GM12878 (cell line): ENCODE measurements at regions not wholly inside any gene's neighbourhood (a gene's known extent, or its start where the extent isn't known, plus 50 kb on each side); places are given as distances from the start of the nearest gene placed in this dataset.

Experiments used
- ATAC-seq: fragments of 200-7000 bp; cut with Tn5 transposase; 3 replicates; pipeline ENCODE4 v1.9.1; 2020; ENCODE audit warnings: mild to moderate bottlenecking, moderate library complexity
- BruUV-seq: library from RNA; stranded (reverse); fragments of 400-500 nt; replicated peaks from 2 replicates; lab custom pipeline; 2021; lab: Mats Ljungman, UMichigan
- CTCF ChIA-PET: fragments of 300-600 bp; sonication (Branson Sonifier 250); formaldehyde crosslinking; extraction: SDS; loops from one replicate; lab custom pipeline; 2021; ENCODE audit warnings: inconsistent platforms; lab: Yijun Ruan, JAX
- POLR2A ChIA-PET: fragments of 350-600 bp; formaldehyde crosslinking; extraction: SDS; loops from one replicate; lab custom pipeline; 2021; ENCODE audit warnings: inconsistent platforms; lab: Charles Lee
- RAD21 ChIA-PET: fragments of 300-600 bp; sonication (Branson Sonifier 250); formaldehyde crosslinking; loops from one replicate; lab custom pipeline; 2023; ENCODE audit warnings: antibody characterized with exemption; ENCODE audit not compliant: unreplicated experiment; lab: Charles Lee
- SMC1A ChIA-PET: fragments of 300-600 bp; sonication (Branson Sonifier 250); formaldehyde crosslinking; loops from one replicate; lab custom pipeline; 2023; ENCODE audit not compliant: unreplicated experiment, uncharacterized antibody; lab: Charles Lee
- DNase-seq: peaks from one replicate; pipeline ENCODE4 v3.0.0-alpha.2; 2011; ENCODE audit warnings: low read depth, low spot score
- FAIRE-seq: peaks from 3 replicates; lab custom pipeline; 2011; peaks lifted over from hg19 to GRCh38; lab: Jason Lieb, UNC
- H2AFZ ChIP-seq: 2 replicates; pipeline ENCODE4 v1.6.0; 2011; ENCODE audit warnings: low read depth, low read length, control low read depth; ENCODE audit not compliant: control insufficient read depth
- H3K27ac ChIP-seq: 2 replicates; pipeline ENCODE4 v1.5.1; 2011; ENCODE audit warnings: control low read depth; ENCODE audit not compliant: control insufficient read depth, insufficient read depth
- H3K27me3 ChIP-seq, 2 experiments: replicated peaks in 1 of 2; 2 replicates each; pipeline versions ENCODE4 v1.6.0 to v1.6.1; 2011; ENCODE audit warnings: low read length in 1 of 2; ENCODE audit not compliant: control insufficient read depth in 2 of 2, insufficient read depth in 2 of 2
- H3K36me3 ChIP-seq, 2 experiments: 2 replicates each; pipeline ENCODE4 v1.5.1; 2011; ENCODE audit warnings: low read length in 1 of 2; ENCODE audit not compliant: control insufficient read depth in 2 of 2, insufficient read depth in 2 of 2
- H3K4me1 ChIP-seq: 2 replicates; pipeline ENCODE4 v1.6.1; 2011; ENCODE audit warnings: mild to moderate bottlenecking, low read length, moderate library complexity, mixed read lengths; ENCODE audit not compliant: control insufficient read depth, insufficient read depth
- H3K4me2 ChIP-seq: 2 replicates; pipeline ENCODE4 v1.6.0; 2011; ENCODE audit warnings: control low read depth; ENCODE audit not compliant: control insufficient read depth, insufficient read depth
- H3K4me3 ChIP-seq: fragments of 200-600 bp; sonication (generic); 2 replicates; pipeline ENCODE4 v1.5.1; 2016
- H3K79me2 ChIP-seq: 2 replicates; pipeline ENCODE4 v1.6.0; 2011; ENCODE audit warnings: low read length; ENCODE audit not compliant: control insufficient read depth, insufficient read depth
- H3K9ac ChIP-seq: 2 replicates; pipeline ENCODE4 v1.8.0; 2011; ENCODE audit warnings: low read length, control low read depth, mixed read lengths; ENCODE audit not compliant: control insufficient read depth, insufficient read depth
- H3K9me3 ChIP-seq: replicated peaks from 3 replicates; pipeline ENCODE4 v1.5.1; 2011; ENCODE audit warnings: mild to moderate bottlenecking, low read length; ENCODE audit not compliant: control insufficient read depth, insufficient read depth
- H4K20me1 ChIP-seq: 2 replicates; pipeline ENCODE4 v1.6.0; 2011; ENCODE audit not compliant: control insufficient read depth, insufficient read depth
- EGR1 ChIP-seq, 2 experiments: IDR thresholded peaks; 1 replicate in 1 of 2; 2 replicates in 1 of 2; pipeline ENCODE4 v1.6.1; 2011 to 2012; ENCODE audit warnings: low read depth in 2 of 2, low read length in 2 of 2, borderline replicate concordance in 1 of 2, mild to moderate bottlenecking in 1 of 2, moderate library complexity in 1 of 2
- IRF3 ChIP-seq: fragments of 450-650 bp; IDR thresholded peaks from 2 replicates; pipeline ENCODE4 v1.6.1; 2014; ENCODE audit warnings: mild to moderate bottlenecking
- MEF2B ChIP-seq: fragments of 450-650 bp; IDR thresholded peaks from 2 replicates; pipeline ENCODE4 v1.6.1; 2018; ENCODE audit warnings: mild to moderate bottlenecking, moderate library complexity; ENCODE audit not compliant: partially characterized antibody, poor library complexity, severe bottlenecking
- MLLT1 ChIP-seq: fragments of 450-650 bp; IDR thresholded peaks from 2 replicates; pipeline ENCODE4 v1.6.1; 2016; ENCODE audit warnings: mild to moderate bottlenecking
- NBN ChIP-seq: fragments of 450-650 bp; IDR thresholded peaks from 2 replicates; pipeline ENCODE4 v1.6.1; 2016
- NFYA ChIP-seq: IDR thresholded peaks from 2 replicates; pipeline ENCODE4 v1.6.1; 2011; ENCODE audit warnings: low read depth, mild to moderate bottlenecking, low read length, improper control_type of control experiment, borderline replicate concordance
- PBX3 ChIP-seq: IDR thresholded peaks from 2 replicates; pipeline ENCODE4 v1.6.1; 2011; ENCODE audit warnings: mild to moderate bottlenecking, low read depth, low read length, moderate library complexity; ENCODE audit not compliant: insufficient replicate concordance
- RELB ChIP-seq: fragments of 450-650 bp; IDR thresholded peaks from 2 replicates; pipeline ENCODE4 v1.6.1; 2017; ENCODE audit warnings: low read depth, mild to moderate bottlenecking, moderate library complexity
- SUZ12 ChIP-seq: fragments of 200-600 bp; sonication (generic); IDR thresholded peaks from one replicate; pipeline ENCODE4 v1.6.1; 2018; ENCODE audit warnings: antibody characterized with exemption, mild to moderate bottlenecking; ENCODE audit not compliant: unreplicated experiment
- WGBS: methylation state at CpG from one replicate; pipeline ENCODE4 v1.1.6; 2016; ENCODE audit warnings: low lambda C conversion rate; ENCODE audit not compliant: insufficient replicate concordance, insufficient coverage; ENCODE audit errors: missing lambda C conversion rate; 5-methylcytosine and 5-hydroxymethylcytosine counted together
- in situ Hi-C: fragments of 300-500 bp; cut with MboI; formaldehyde crosslinking; loops from 9 replicates; pipeline ENCODE4 v1.14.3; 2018; ENCODE audit warnings: mixed read lengths
- intact Hi-C: fragments of 100-400 bp; cut with micrococcal nuclease; formaldehyde crosslinking; loops from one replicate; pipeline ENCODE4 v1.14.2; 2022; ENCODE audit not compliant: unreplicated experiment

- TF ChIP-seq RELB (no peak), PBX3 (no peak), NBN (no peak), MLLT1 (no peak), NFYA (no peak), EGR1 (IDR thresholded peaks at IDR 0.05; ENCODE audit: borderline replicate concordance in 1 of 2, low read depth in 2 of 2, low read length in 2 of 2) (no peak), IRF3 (no peak)
Observed at GRCh38 chr3:22039161-22039560, 288.2 kb upstream of the ZNF385D start (continued).

GRCh38 chr3:22040150-22040549 is 289.1 kb upstream of the ZNF385D start:
- Histone ChIP-seq H3K4me3 (no peak overlapping the region), H3K27me3 (no peaks in the 10 kb centered on the region)
- no TSS peak for BruUV-seq
- no peak for FAIRE-seq
- no peak for TF ChIP-seq SUZ12
- TF ChIP-seq MEF2B: no peak
- TF ChIP-seq, all 136 proteins: peak for 0
- Histone ChIP-seq H3K9me3 (no peaks in the 10 kb centered on the region), H3K36me3 (no peaks in the 10 kb centered on the region), H3K4me1 (no peaks in the 10 kb centered on the region), H4K20me1 (no peaks in the 10 kb centered on the region), H3K27ac (no peak overlapping the region), H3K9ac (no peak overlapping the region), H2AFZ (no peak overlapping the region), H3K79me2 (no peaks in the 10 kb centered on the region), H3K4me2 (no peak overlapping the region)
- ChIA-PET RAD21 (no interaction called here), POLR2A (no interaction called here), SMC1A (no interaction called here), CTCF (no interaction called here)
- in situ Hi-C loops: no loop called here
- ATAC-seq (no peak), DNase-seq (no peak)
- WGBS: 0% methylated on average over 1 of the region's 1 CpG
- intact Hi-C loops: no loop called here
